DND-41 (cell line): ENCODE measurements at regions not wholly inside any gene's neighbourhood (a gene's known extent, or its start where the extent isn't known, plus 50 kb on each side); places are given as distances from the start of the nearest gene placed in this dataset.

Experiments
- ATAC-seq: fragments of 200-7000 bp; cut with Tn5 transposase; 3 replicates; pipeline ENCODE4 v1.9.1; 2021; ENCODE audit warnings: low read depth; ENCODE audit not compliant: insufficient read depth
- DNase-seq: peaks from one replicate; pipeline ENCODE4 v3.0.0-alpha.2; 2020
- H2AFZ ChIP-seq: 2 replicates; pipeline ENCODE4 v1.6.0; 2012; ENCODE audit warnings: low read depth, low read length
- H3K27ac ChIP-seq: 2 replicates; pipeline ENCODE4 v1.5.1; 2012; ENCODE audit warnings: low read length, inconsistent platforms
- H3K27me3 ChIP-seq: fragments of 200-600 bp; sonication (generic); 2 replicates; pipeline ENCODE4 v1.6.0; 2012; ENCODE audit warnings: low read length, mild to moderate bottlenecking, inconsistent platforms; ENCODE audit not compliant: insufficient read depth, poor library complexity
- H3K36me3 ChIP-seq: 2 replicates; pipeline ENCODE4 v1.5.1; 2012; ENCODE audit warnings: low read length, inconsistent platforms; ENCODE audit not compliant: insufficient read depth
- H3K4me1 ChIP-seq: 2 replicates; pipeline ENCODE4 v1.5.1; 2012; ENCODE audit warnings: mild to moderate bottlenecking, low read length; ENCODE audit not compliant: insufficient read depth
- H3K4me2 ChIP-seq: 2 replicates; pipeline ENCODE4 v1.6.0; 2012; ENCODE audit warnings: mild to moderate bottlenecking, moderate library complexity, low read length, inconsistent platforms; ENCODE audit not compliant: insufficient read depth
- H3K4me3 ChIP-seq, 2 experiments: fragments of 200-600 bp in 1 of 2; shearing (Covaris generic) in 1 of 2; 2 replicates each; pipeline ENCODE4 v1.5.1; 2012 to 2016; ENCODE audit warnings: inconsistent platforms in 2 of 2, low read length in 2 of 2, mild to moderate bottlenecking in 2 of 2, low read depth in 1 of 2, moderate library complexity in 1 of 2
- H3K79me2 ChIP-seq: 2 replicates; pipeline ENCODE4 v1.6.0; 2012; ENCODE audit warnings: low read length, inconsistent platforms; ENCODE audit not compliant: insufficient read depth
- H3K9ac ChIP-seq: 2 replicates; pipeline ENCODE4 v1.6.0; 2012; ENCODE audit warnings: low read depth, mild to moderate bottlenecking, inconsistent platforms, low read length, moderate library complexity
- H3K9me3 ChIP-seq: 2 replicates; pipeline ENCODE4 v1.5.1; 2012; ENCODE audit warnings: low read length, moderate library complexity, mild to moderate bottlenecking, inconsistent platforms; ENCODE audit not compliant: insufficient read depth, severe bottlenecking
- H4K20me1 ChIP-seq: 2 replicates; pipeline ENCODE4 v1.6.0; 2012; ENCODE audit warnings: low read length; ENCODE audit not compliant: insufficient read depth
- CTCF ChIP-seq: IDR thresholded peaks from 2 replicates; pipeline ENCODE4 v1.5.1; 2012; ENCODE audit warnings: borderline replicate concordance, low read length, moderate library complexity, mild to moderate bottlenecking; ENCODE audit not compliant: poor library complexity, severe bottlenecking; ENCODE audit errors: extremely low read depth
- EZH2 ChIP-seq: IDR thresholded peaks from 3 replicates; pipeline ENCODE4 v1.6.1; 2012; ENCODE audit warnings: borderline replicate concordance, low read depth, mild to moderate bottlenecking, moderate library complexity, low read length, inconsistent platforms; ENCODE audit not compliant: severe bottlenecking

- Histone ChIP-seq H3K27me3 (no peaks in the 10 kb centered on the region), H3K79me2 (no peaks in the 10 kb centered on the region), H3K4me3 (no peak overlapping the region), H3K4me1 (no peaks in the 10 kb centered on the region), H2AFZ (no peak overlapping the region), H3K36me3 (no peaks in the 10 kb centered on the region), H3K9ac (no peak overlapping the region), H3K4me2 (no peak overlapping the region), H3K27ac (no peak overlapping the region), H3K9me3 (no peaks in the 10 kb centered on the region), H4K20me1 (no peaks in the 10 kb centered on the region)
- DNase-seq, result no peak
- no peak for ATAC-seq
- TF ChIP-seq CTCF (no peak), EZH2 (no peak)
Measured at GRCh38 chr1:221174330-221174993, 295.2 kb downstream of the HLX start.

GRCh38 chr1:221175249-221175648, 296.0 kb downstream of the HLX start:
- Histone ChIP-seq H3K27me3 (no peaks in the 10 kb centered on the region), H3K9ac (no peak overlapping the region), H3K4me1 (no peaks in the 10 kb centered on the region), H2AFZ (no peak overlapping the region), H3K36me3 (no peaks in the 10 kb centered on the region), H3K79me2 (no peaks in the 10 kb centered on the region), H3K27ac (no peak overlapping the region), H3K9me3 (no peaks in the 10 kb centered on the region), H3K4me3 (no peak overlapping the region), H3K4me2 (no peak overlapping the region), H4K20me1 (no peaks in the 10 kb centered on the region)
- TF ChIP-seq EZH2 (no peak), CTCF (no peak)
- DNase-seq (no peak), ATAC-seq (no peak)

GRCh38 chr1:221180704-221181368, 301.6 kb downstream of the HLX start:
- TF ChIP-seq CTCF (no peak), EZH2 (no peak)
- H3K4me3 ChIP-seq, result no peak overlapping the region
- no peaks in the 10 kb centered on the region for H3K27me3 ChIP-seq
- no peak overlapping the region for H3K27ac ChIP-seq
- no peaks in the 10 kb centered on the region for H3K36me3 ChIP-seq
- no peaks in the 10 kb centered on the region for H4K20me1 ChIP-seq
- no peaks in the 10 kb centered on the region for H3K4me1 ChIP-seq
- DNase-seq (no peak), ATAC-seq (no peak)
- H3K4me2 ChIP-seq, result no peak overlapping the region
- H2AFZ ChIP-seq, result no peak overlapping the region
- H3K79me2 ChIP-seq, result no peaks in the 10 kb centered on the region
- H3K9ac ChIP-seq, result no peak overlapping the region
- no peaks in the 10 kb centered on the region for H3K9me3 ChIP-seq
